ENCODE measurements at regions not wholly inside any gene's neighbourhood (a gene's known extent, or its start where the extent isn't known, plus 50 kb on each side); places are given as distances from the start of the nearest gene placed in this dataset.
"Not testable (repeated sequence)": the region's sequence is repeated elsewhere in the genome, so short reads cannot be mapped to it uniquely, and the experiment has no call there.

DNA sequence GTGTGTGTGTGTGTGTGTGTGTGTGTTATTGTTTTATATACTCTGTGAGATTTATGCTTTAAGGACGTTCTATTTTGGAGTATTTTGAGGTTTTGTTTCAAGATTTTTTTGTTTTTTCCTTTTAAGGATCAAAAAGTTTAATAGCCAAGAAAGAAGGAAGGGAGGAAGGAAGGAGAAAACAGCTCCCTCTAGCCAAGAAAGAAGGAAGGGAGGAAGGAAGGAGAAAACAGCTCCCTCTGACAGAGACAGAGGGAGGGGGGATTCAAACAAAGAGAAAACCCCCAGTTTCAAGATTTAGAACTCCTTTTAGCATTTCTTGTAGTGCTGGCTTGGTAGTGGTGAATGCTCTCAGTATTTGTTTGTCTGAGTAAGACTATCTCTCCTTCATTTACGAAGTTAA lies 731.8 kb downstream of the ANKRD7 start:
- TF ChIP-seq, protein P1, sequence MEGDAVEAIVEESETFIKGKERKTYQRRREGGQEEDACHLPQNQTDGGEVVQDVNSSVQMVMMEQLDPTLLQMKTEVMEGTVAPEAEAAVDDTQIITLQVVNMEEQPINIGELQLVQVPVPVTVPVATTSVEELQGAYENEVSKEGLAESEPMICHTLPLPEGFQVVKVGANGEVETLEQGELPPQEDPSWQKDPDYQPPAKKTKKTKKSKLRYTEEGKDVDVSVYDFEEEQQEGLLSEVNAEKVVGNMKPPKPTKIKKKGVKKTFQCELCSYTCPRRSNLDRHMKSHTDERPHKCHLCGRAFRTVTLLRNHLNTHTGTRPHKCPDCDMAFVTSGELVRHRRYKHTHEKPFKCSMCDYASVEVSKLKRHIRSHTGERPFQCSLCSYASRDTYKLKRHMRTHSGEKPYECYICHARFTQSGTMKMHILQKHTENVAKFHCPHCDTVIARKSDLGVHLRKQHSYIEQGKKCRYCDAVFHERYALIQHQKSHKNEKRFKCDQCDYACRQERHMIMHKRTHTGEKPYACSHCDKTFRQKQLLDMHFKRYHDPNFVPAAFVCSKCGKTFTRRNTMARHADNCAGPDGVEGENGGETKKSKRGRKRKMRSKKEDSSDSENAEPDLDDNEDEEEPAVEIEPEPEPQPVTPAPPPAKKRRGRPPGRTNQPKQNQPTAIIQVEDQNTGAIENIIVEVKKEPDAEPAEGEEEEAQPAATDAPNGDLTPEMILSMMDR (IDR thresholded peaks at IDR 0.05; ENCODE audit: borderline replicate concordance, extremely low read depth, low read length, poor library complexity, severe bottlenecking): not testable (repeated sequence)
- TF ChIP-seq EZH2 (IDR thresholded peaks at IDR 0.05; ENCODE audit: borderline replicate concordance, low read depth, low read length, severe bottlenecking): not testable (repeated sequence)

Measured in DND-41 (cell line).